Parathyroid adenoma (tissue), 2 donors: ENCODE measurements at regions not wholly inside any gene's neighbourhood (a gene's known extent, or its start where the extent isn't known, plus 50 kb on each side); places are given as distances from the start of the nearest gene placed in this dataset.

Experiments used
- H2AFZ ChIP-seq: fragments of 300-600 bp; sonication (generic); one replicate; pipeline ENCODE4 v1.7.0; 2017; ENCODE audit warnings: antibody characterized with exemption, mild to moderate bottlenecking
- H3K27ac ChIP-seq: fragments of 300-600 bp; sonication (generic); one replicate; pipeline ENCODE4 v1.7.0; 2017
- H3K27me3 ChIP-seq: fragments of 300-600 bp; sonication (generic); one replicate; pipeline ENCODE4 v1.7.0; 2017; ENCODE audit warnings: low read length; ENCODE audit not compliant: control insufficient read depth, insufficient read depth
- H3K36me3 ChIP-seq: fragments of 300-600 bp; sonication (generic); one replicate; pipeline ENCODE4 v1.7.0; 2017; ENCODE audit warnings: low read length; ENCODE audit not compliant: control insufficient read depth, insufficient read depth
- H3K4me1 ChIP-seq: fragments of 300-600 bp; sonication (generic); one replicate; pipeline ENCODE4 v1.7.0; 2017; ENCODE audit warnings: control low read depth
- H3K4me2 ChIP-seq: fragments of 300-600 bp; sonication (generic); one replicate; pipeline ENCODE4 v1.7.0; 2017; ENCODE audit warnings: low read length
- H3K4me3 ChIP-seq: fragments of 300-600 bp; sonication (generic); one replicate; pipeline ENCODE4 v1.7.0; 2017; ENCODE audit warnings: low read depth, low read length
- H3K79me2 ChIP-seq: fragments of 300-600 bp; sonication (generic); one replicate; pipeline ENCODE4 v1.7.0; 2017; ENCODE audit warnings: control low read depth
- H3K9ac ChIP-seq: fragments of 300-600 bp; sonication (generic); one replicate; pipeline ENCODE4 v1.7.0; 2017; ENCODE audit warnings: mild to moderate bottlenecking
- H3K9me3 ChIP-seq: fragments of 300-600 bp; sonication (generic); one replicate; pipeline ENCODE4 v1.7.0; 2017; ENCODE audit warnings: low read length; ENCODE audit not compliant: control insufficient read depth
- TF ChIP-seq, protein P1 (sequence below): fragments of 300-600 bp; sonication (generic); IDR thresholded peaks from one replicate; pipeline ENCODE4 v1.7.0; 2017; ENCODE audit warnings: antibody characterized with exemption, mild to moderate bottlenecking
- donor health status: primary hyperparathyroidism.

- TF ChIP-seq, protein P1, sequence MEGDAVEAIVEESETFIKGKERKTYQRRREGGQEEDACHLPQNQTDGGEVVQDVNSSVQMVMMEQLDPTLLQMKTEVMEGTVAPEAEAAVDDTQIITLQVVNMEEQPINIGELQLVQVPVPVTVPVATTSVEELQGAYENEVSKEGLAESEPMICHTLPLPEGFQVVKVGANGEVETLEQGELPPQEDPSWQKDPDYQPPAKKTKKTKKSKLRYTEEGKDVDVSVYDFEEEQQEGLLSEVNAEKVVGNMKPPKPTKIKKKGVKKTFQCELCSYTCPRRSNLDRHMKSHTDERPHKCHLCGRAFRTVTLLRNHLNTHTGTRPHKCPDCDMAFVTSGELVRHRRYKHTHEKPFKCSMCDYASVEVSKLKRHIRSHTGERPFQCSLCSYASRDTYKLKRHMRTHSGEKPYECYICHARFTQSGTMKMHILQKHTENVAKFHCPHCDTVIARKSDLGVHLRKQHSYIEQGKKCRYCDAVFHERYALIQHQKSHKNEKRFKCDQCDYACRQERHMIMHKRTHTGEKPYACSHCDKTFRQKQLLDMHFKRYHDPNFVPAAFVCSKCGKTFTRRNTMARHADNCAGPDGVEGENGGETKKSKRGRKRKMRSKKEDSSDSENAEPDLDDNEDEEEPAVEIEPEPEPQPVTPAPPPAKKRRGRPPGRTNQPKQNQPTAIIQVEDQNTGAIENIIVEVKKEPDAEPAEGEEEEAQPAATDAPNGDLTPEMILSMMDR = no peak
- H3K9ac ChIP-seq = no peak overlapping the region
- no peak overlapping the region for H3K27ac ChIP-seq
Observed at GRCh38 chr2:183678908-183679307, 554.7 kb downstream of the NUP35 start.

DNA sequence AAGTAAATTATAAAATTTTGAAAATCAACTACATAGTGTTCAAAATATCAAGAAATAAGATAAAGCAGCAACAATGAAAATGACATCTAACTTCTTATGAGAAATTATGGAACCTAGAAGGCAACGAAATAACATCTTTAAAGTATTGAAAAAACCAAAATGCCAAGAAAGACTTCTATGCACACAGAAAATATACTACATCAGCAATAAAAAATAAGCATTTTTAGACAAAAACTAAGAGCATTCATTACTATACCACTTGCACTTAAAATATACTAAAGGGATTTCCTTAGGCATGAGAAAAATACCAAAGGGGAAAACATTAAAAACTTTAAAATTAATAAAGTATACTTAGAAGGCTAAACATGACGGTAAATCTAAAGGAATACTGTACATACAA, 556.3 kb downstream of the NUP35 start:
- Histone ChIP-seq H3K27me3 (no peaks in the 10 kb centered on the region), H3K79me2 (no peaks in the 10 kb centered on the region), H3K4me1 (no peaks in the 10 kb centered on the region), H3K4me3 (no peak overlapping the region), H3K9ac (no peak overlapping the region), H3K9me3 (no peaks in the 10 kb centered on the region), H3K4me2 (no peak overlapping the region), H3K36me3 (no peaks in the 10 kb centered on the region), H3K27ac (no peak overlapping the region), H2AFZ (no peak overlapping the region)
- TF ChIP-seq, protein P1 = no peak

More at GRCh38 chr2:183678908-183679307, 554.7 kb downstream of the NUP35 start:
- no peak overlapping the region for H3K4me3 ChIP-seq
- H3K27me3 ChIP-seq = no peaks in the 10 kb centered on the region
- H3K9me3 ChIP-seq = no peaks in the 10 kb centered on the region
- H3K4me2 ChIP-seq = no peak overlapping the region
- H3K4me1 ChIP-seq = no peaks in the 10 kb centered on the region
- no peak overlapping the region for H2AFZ ChIP-seq
- no peaks in the 10 kb centered on the region for H3K79me2 ChIP-seq
- H3K36me3 ChIP-seq = no peaks in the 10 kb centered on the region

DNA sequence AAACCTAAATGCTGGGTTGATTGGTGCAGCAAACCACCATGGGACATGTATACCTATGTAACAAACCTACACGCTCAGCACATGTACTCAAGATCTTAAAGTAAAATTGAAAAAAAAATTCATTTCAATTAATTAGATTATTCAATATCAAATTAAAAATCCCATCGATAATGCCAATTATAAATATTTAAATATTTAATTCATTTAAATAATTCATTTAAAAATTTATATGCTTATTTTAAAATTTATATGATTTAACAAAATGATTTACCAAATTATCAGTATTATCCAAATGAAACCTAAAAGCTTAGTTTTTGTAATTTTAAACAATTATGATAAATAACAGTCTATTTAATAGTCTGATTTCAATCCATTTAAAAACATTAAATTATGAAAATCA, 560.4 kb downstream of the NUP35 start:
- TF ChIP-seq, protein P1 = no peak
- Histone ChIP-seq H3K27me3 (no peaks in the 10 kb centered on the region), H2AFZ (no peak overlapping the region)

DNA sequence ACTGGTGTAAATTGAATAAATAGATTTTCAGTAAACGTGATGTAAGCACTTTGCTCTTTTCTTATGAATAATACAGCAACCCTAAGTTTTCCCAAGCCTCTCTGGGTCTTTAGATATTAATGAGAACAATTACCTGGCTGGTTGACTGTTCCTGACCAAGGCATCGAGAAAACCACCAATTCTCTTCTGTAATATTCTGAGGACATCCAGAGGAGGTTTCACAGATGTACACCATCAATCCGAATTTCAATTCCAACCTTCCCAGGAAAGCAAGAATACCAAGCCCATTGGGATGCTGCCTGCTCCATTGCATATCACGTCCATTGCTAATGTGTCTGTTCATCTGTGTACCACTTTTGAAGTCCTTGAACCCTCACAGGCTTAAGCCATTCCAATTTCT, 571.8 kb downstream of the NUP35 start:
- Histone ChIP-seq H3K79me2 (no peaks in the 10 kb centered on the region), H3K36me3 (no peaks in the 10 kb centered on the region), H3K4me3 (no peak overlapping the region), H3K27me3 (no peaks in the 10 kb centered on the region), H3K9me3 (no peaks in the 10 kb centered on the region), H3K9ac (no peak overlapping the region), H3K27ac (no peak overlapping the region), H2AFZ (no peak overlapping the region), H3K4me2 (no peak overlapping the region), H3K4me1 (no peaks in the 10 kb centered on the region)
- TF ChIP-seq, protein P1 = no peak

More for the DNA sequence above, 560.4 kb downstream of the NUP35 start:
- no peak overlapping the region for H3K9ac ChIP-seq
- H3K4me1 ChIP-seq = no peaks in the 10 kb centered on the region
- H3K36me3 ChIP-seq = no peaks in the 10 kb centered on the region
- no peak overlapping the region for H3K27ac ChIP-seq
- H3K4me2 ChIP-seq = no peak overlapping the region
- no peak overlapping the region for H3K4me3 ChIP-seq
- no peaks in the 10 kb centered on the region for H3K79me2 ChIP-seq
- H3K9me3 ChIP-seq = no peaks in the 10 kb centered on the region

DNA sequence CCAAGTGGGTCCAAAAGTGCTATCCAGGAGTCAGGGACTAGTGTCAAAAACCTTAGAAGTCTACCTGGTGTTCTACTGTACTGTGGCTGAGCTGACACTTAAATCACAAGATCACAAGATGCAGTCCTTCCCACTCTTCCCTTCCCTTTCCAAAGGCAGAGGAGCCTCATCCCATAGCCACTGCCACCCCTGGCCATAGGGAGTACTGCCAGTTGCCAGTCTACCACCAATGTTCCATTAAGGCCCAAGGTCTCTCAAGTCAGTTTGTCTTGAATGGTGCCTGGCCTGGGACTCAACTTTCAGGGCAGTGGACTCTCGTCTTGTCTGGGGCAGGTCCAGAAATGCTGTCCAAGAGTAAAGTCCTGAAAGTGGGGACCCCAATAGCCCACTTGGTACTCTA, 585.6 kb downstream of the NUP35 start:
- no peaks in the 10 kb centered on the region for H3K9me3 ChIP-seq
- H3K36me3 ChIP-seq = no peaks in the 10 kb centered on the region
- no peaks in the 10 kb centered on the region for H3K79me2 ChIP-seq
- H3K9ac ChIP-seq = no peak overlapping the region
- no peaks in the 10 kb centered on the region for H3K4me1 ChIP-seq
- H3K4me3 ChIP-seq = no peak overlapping the region
- H3K4me2 ChIP-seq = no peak overlapping the region
- H3K27ac ChIP-seq = no peak overlapping the region
- H2AFZ ChIP-seq = no peak overlapping the region
- TF ChIP-seq, protein P1 = no peak
- no peaks in the 10 kb centered on the region for H3K27me3 ChIP-seq
